ENCODE measurements at regions not wholly inside any gene's neighbourhood (a gene's known extent, or its start where the extent isn't known, plus 50 kb on each side); places are given as distances from the start of the nearest gene placed in this dataset.

DNA sequence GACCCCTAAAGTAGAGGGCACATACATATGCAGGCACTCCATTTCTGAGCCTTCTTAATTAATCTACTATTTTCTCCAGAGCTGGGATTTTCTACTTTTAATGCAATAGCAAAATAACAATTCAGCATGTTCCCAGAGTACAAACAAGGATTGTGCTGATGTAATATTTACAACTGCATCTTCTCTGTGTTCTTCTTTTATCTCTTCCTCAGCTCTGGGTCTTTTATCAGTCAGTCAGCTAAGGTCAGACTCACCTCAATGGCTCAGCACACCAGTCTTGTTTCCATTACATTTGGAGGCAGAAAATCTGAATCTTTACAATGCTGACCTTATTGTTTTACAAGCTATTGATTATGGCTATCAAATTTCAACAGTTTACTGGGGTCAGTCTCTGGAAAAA is 323.3 kb upstream of the NR5A2 start:
- DNase-seq (ENCODE audit: low read depth), result no peak

DNA sequence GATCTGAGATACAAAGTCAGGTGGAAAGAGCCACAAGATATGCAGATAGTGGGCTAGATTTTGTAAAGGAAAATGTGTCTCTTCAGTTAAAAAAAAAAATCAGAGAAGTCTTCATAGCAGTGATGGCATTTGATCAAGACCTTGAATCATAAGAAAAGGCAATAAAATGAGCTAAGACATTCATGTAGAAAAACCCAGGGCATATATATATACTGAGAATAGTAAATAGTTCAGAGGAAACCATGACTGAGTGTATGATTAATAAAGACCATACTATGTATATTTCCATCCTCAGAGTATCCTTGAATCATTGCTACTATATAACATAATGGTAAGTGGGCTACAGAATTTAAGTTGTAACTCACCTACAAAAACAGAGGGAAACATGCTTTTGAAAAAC is 321.7 kb upstream of the NR5A2 start:
- no peak for DNase-seq (ENCODE audit: low read depth)

DNA sequence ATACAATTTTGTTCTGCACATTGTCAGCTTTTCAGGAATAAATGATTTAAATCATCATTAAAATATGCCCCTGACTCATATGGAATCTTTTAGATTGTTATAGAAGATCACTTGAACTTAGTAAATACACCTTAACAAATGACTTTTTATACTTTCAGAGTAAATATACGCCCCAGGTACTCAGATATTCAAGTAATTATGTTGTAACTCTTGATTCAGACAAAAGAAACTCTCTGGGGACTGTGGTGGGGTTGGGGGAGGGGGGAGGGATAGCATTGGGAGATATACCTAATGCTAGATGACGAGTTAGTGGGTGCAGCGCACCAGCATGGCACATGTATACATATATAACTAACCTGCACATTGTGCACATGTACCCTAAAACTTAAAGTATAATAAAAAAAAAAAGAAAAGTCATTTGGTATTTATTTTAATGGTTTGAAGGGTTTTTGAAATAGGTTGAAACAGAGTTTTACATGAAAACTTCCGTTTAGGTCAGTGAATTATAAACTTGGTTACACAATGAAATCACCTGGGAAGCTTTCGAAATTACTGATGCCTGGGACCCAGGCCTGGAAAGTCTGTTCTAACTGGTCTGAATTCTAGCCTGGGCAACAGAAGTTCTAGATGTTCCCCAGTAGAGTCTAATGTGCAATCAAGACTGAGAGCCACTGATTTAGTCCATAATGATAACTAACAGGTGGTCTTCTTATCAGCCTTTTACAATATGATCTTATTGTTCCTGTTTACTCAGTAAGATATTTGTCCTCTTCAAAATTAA is 320.5 kb upstream of the NR5A2 start:
- no peak for DNase-seq (ENCODE audit: low read depth)

DNA sequence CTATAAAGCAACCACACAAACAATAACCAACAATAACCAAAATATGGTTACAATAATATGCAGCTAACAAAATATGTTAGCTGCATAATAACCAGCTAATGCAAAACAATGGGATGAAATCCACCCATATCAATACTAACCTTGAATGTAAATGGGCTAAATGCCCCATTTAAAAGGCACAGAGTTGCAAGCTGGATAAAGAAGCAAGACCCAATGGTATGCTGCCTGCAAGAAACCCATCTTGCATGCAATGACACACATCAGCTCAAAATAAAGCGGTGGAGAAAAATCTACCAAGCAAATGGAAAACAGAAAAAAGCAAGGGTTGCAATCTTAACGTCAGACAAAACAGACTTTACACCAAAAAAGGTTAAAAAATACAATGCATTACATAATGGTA is 316.5 kb upstream of the NR5A2 start:
- DNase-seq (ENCODE audit: low read depth), result no peak

DNA sequence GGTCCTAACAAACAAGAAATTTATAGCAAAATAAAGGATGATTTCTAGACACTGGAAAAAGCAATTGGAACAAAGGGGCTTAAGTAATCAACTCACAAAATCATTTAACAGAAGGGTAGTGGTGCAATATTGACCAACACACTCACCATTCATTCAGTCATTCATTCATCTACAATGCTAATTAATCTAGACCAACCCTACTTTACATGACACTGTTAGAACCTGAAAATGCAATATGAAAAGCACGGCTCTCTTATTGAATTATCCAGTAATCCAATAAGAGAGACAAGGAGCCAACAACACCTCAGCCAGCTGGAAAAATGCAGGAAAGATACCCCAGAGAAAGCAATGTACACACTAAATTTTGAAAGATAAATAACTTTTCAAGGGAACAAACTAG is 310.8 kb upstream of the NR5A2 start:
- no peak for DNase-seq (ENCODE audit: low read depth)

DNA sequence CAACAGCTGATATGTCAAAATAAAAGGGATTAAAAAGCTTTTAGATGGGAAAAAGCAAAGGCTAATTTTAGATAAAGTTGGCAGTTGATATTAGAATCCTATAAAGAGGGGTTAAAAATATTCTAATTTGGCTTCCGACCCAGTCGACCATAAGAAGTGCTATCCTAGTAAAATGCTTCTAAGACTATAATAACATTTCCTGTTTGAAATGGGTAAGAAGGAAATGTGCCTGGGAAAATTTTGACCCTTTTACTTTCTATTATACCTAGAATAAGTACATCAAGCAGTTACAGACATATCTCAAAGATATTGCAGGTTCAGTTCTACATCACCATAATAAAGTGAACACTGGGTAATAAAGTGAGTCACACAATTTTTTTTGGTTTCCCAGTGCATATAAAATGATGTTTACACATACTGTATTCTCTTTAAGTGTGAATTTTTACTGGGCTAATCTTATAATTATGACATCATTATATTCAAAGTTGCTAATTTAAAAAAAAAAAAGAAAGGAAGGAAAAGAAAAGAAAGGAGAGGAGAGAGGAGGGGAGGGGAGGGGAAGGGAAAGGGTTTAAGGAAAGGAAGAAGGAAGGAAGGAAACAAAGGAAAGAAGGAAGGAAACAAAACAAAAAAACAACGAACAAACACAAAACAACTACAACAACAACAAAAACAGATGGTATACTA is 308.2 kb upstream of the NR5A2 start:
- no peak for DNase-seq (ENCODE audit: low read depth)

DNA sequence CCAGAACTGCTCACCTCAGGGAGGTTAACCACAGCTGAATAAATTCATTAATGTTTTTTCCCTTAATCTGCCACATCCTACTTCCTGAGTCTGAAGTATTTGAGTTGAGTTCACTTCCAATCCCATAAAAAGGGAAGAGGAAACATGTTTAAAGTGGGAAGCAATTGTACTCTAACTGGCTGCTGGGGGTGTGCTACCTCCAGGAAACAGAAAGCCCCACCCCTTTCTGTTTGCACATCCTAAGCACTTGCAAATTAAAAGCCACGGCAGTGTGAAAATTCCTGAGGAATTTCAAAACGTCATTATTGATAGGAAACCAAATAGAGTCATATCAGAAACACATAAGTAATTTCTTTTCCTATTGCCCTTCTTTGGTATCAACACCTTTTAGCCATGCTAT is 307.0 kb upstream of the NR5A2 start:
- no peak for DNase-seq (ENCODE audit: low read depth)

DNA sequence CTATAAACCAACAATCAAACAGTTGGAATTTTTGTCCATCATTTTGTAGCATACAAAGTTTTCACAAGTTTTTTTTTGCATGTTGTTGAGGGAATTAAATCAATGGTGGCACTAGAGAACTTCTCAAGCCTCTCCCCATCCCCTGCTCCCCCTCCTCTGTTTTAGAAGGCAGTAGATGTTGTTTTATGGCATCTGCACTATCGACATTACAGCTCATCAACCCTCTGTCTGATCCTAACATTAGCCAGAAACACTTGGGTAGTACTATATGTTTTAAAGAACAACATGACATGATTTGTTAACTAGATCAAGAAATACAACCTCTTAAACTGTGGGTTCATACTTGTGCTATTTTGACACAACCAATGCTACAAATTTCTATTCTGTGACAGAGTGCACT is 306.5 kb upstream of the NR5A2 start:
- DNase-seq (ENCODE audit: low read depth), result no peak

DNA sequence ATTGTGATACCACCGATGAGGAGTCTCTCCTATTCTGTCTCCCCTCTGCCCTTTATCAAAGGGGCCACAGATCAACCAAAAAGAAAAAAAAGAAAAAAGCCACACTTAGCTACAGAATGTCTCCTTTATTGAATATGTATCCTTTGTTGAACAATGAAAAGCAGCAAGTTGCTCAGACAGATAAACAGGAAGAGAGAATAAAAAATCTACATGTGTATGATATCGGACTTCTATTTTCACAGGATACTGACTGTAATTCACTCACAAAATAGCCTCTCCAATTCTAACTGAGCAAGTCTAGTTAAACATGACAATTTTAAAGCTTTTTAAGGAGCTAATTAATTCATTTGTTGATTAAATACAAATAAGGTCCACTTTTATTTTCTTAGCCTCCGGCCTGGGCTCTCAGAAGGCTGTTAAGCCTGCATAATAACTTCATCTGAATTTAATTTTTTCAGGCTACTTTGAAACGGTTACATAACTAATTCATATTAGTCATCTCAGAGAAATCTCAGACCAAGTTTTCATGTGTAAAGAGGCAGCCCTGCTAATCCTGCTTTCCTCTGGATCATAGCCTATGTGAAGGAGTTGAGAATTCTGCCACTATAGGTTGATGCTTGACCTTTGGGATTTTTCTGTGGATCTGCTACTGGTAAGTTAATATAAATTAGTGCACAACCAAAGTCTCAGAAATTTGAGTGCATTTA is 304.1 kb upstream of the NR5A2 start:
- DNase-seq (ENCODE audit: low read depth), result no peak

DNA sequence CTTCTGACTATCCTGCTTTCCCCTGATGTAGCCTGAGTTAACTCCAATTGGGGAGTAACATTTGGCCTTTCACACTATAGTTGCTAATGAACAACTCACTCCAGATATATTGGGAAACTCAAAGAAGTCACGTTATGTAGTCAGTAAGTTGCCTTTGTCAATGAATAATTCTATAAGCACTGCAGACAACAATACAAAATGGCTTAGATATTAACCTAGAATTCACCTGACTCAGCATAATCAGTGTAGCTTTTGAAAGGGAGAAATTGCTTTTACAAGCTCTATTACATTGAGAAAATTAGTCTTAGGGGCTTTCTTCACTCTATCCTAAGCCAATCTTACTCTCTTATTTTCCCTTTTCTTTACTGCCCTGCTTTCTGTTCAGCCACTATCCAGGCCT is 303.5 kb upstream of the NR5A2 start:
- no peak for DNase-seq (ENCODE audit: low read depth)

DNA sequence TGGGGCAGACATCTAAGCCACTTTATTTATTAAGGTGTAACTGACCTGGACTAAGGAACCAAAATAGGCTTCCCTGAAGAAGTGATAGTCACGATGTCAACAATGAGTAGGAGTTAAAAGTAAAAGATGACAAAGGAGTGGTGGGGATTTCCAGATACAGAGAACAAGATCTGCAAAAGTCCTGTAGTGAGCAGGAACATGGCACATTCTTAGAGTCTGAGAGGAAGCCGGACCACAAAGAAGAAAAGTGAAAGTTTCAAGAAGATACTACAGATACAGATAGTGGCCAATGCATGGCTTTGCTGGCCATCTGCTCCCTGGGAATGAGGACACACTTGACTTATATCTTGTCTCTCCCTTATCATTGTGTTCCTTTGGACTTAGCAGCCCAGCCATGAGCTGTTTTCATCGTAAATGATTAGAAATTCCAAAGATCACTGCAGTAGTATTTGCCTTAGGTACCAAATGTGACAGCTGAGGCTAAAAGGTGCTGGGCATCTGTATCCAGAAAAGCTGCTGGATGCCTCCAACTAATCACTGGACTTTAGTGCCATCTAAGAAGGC is 302.4 kb upstream of the NR5A2 start:
- DNase-seq (ENCODE audit: low read depth), result no peak

DNA sequence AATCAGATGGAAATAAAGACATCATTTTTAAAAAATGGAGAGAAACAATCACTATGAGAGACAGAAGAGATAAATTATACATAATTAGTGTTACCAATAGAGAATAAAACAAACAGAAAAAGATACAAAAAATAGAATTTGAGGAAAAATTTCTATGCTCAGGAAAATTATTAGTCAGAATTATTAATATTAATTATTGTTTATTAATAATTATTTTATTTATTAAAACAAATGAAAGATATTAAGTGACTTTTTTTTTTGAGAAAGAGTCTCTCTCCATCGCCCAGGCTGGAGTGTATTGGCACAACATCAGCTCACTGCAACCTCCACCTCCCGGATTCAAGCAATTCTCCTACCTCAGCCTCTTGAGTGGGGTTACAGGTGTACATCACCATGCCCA is 299.8 kb upstream of the NR5A2 start:
- no peak for DNase-seq (ENCODE audit: low read depth)

DNA sequence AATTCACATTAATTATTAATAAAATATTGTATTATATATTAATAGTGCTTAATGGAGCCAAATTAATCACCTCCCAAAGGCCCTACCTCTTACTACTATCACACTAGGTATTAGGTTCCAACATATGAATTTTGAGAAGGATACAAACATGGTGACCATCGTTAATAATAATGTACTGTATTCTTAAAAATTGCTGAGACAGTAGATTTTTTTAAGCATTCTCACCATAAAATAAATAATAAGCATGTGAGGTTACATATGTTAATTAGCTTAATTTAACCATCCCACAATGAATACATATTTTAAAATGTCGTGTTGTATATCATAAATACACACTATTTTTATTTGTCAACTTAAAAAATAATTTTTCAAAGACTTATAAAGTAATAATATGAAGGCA is 299.2 kb upstream of the NR5A2 start:
- no peak for DNase-seq (ENCODE audit: low read depth)

DNA sequence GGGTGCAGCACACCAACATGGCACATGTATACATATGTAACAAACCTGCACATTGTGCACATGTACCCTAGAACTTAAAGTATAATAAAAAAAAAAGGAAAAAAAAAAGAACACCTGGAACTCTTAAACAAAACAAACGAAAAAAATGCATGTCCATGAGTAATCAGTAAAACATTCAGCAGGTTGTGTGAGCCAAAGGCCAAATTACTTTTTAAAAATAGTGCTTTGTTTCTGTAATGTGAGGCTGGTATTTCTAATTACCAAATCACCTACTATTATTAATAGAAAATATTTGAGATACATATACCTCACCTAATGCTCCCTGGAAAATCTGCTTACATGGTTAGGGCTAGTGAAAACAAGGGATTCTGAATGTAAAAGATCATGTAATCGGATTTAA is 294.4 kb upstream of the NR5A2 start:
- DNase-seq (ENCODE audit: low read depth), result no peak

DNA sequence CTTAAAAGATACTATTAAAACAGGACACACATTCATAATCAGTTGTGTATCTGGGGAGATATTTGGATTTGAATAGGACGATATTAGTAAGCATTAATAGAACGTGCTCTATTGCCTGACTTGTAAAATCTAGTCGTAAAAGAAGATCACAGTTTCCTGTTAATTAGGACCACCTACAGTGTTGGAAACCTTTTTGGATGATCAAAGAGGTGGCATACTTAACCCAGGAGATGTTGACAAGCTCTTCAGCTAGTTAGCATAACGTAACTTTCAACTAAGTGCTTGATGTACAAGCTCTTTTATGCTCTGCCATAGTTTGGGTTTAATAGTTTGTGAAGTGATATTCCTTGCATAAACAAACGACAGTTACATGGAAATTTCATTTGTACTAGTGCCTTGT is 293.3 kb upstream of the NR5A2 start:
- DNase-seq (ENCODE audit: low read depth), result no peak

DNA sequence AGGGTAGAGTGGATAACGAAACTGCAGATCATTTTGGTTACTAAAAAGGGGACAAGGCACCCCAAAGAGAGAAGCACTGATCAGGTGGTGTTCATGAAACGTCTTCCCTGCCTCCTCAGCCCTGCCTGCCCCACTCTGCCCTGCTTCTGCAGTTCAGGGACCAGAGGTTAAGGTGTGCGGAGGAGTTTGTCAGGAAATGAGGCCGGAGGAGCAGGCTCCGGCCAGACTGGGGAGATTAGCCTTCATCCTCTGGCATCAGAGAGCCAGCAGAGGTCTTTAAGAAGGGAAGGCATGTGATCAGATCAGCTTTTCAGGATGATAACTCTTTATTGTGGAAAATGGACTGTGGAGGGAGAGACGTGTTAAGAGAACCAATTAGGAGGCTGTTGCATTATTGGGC is 291.9 kb upstream of the NR5A2 start:
- DNase-seq (ENCODE audit: low read depth), result no peak

DNA sequence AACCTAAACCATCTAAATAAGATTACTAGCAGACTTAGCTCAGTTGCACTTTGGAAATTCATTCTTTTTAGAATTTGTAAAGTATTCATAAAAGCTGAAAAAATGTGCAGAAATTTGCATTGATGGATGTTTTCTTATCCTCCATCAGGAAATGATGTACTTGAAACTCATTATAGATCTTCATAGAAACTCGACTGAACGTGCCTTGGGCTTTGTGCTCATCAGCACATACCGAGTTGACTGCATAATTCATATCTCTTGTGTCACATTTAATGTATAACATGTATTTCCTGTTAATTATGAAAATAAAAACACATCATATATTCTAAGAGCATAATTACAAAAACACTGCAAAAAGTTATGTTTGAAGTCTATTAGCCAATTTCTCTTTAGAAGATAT is 290.9 kb upstream of the NR5A2 start:
- DNase-seq (ENCODE audit: low read depth), result no peak

DNA sequence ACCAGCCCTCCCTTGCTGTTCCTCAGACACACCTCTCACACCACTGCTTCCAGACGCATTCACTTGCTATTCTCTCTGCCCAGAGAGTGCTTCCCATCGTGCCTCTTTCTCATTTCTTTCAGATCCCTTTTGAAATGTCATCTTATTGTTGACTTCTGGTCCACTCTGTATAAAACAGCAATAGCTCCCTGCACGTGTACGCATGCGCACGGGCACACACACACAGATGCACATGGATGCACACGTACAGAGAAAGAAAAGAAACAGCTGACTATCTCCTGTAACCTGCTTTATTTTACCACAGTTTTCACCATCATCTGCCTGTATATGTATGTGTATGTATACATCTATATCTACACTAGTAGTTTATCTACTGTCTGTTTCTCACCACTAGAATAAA is 285.9 kb upstream of the NR5A2 start:
- DNase-seq (ENCODE audit: low read depth), result no peak

DNA sequence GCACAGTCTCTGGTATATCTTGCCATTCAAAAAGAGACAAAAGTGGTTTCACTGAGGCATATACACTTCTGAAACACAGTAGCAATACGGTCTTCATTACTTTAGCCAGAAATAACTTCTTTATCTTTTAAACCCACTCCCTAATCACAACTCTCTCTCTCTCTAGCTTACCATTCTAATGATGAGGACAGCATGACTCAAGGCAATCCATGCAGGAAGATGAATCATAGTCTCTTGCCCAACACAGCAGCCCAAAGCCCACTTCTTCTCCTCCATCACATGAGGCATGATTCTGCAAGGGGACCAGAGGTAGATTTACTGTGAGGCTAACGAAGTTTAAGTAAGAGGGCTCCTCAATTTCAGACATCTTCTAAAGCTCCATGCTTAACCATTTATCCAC is 285.0 kb upstream of the NR5A2 start:
- DNase-seq (ENCODE audit: low read depth), result peak; percentile 89

DNA sequence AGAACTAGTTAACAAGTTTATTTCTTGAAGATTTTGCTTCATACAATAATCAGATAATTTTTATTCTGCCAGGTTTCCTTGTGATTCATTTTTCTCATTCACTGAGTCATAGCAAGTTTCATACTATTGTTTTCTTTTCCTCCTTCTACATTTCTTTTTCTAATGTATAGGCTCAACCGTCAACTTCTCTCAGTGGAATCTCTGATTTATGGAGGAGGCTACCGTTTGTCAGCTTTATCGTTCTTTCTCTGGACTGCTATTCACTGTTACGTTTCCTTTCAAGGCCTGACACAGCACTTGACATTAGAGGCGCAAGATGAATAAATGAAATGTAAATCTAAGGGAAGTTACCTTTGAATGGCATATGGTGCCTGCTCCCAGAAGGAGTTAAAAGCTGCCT is 284.3 kb upstream of the NR5A2 start:
- no peak for DNase-seq (ENCODE audit: low read depth)

DNA sequence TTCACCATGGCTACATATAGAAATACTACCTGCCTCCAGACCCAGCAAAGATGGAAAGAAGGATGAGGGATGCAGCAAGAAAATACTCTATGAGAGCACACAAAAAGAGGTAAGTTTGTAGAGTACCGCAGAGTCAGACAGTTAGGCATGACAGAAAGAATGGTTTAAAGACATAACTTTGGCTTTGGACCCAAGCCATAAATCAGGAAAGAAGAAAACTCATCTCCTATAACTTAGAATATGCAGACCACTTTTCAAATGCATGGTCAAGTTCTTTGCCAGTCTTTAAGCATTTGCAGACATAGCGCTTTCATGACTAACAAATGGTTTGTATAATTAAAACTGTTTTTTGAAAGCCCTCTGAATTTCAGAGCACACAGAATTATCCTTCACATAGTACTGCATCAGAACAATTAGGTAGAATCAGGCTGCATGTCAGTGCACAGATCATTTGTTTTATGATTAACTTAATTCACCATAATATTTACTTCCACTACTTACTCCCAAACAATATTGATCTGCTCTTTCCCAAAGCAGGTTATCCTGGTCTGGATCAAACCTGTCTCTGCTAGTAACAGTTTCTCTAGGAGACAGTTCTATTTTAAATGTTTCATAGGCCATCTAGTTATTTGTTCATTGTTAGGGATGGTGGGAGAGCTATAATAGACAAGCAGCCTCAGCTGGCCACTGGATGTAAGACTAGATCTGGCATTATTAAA is 280.7 kb upstream of the NR5A2 start:
- no peak for DNase-seq (ENCODE audit: low read depth)

DNA sequence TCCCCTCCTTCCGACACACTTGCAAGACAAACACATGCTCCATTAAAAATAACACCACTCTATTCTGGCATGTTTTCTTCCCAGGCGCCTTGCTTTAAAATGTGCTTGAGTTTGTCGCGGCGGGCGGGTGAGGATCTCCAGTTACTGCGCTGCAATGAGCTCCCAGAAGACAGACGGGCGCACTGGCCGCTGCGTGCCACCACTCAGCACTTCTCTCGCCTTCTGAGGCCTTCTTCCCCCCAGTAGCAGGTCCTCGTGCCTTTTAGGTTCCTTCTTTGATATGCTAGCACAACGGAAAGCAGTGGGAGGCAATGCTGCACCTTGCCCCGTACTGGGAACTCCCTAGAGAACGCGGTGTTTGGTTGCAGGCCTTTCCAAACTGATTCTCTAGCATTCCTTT is 279.5 kb upstream of the NR5A2 start:
- no peak for DNase-seq (ENCODE audit: low read depth)
